HG02970 (cell line): ENCODE measurements at regions not wholly inside any gene's neighbourhood (a gene's known extent, or its start where the extent isn't known, plus 50 kb on each side); places are given as distances from the start of the nearest gene placed in this dataset.
"Not testable (repeated sequence)": the region's sequence is repeated elsewhere in the genome, so short reads cannot be mapped to it uniquely, and the experiment has no call there.

ENCODE experiments used
- ATAC-seq: cut with Tn5 transposase; IDR thresholded peaks from one replicate; pipeline ENCODE4 v1.9.1; 2021; ENCODE audit warnings: mild to moderate bottlenecking, moderate library complexity, moderate number of reproducible peaks; ENCODE audit not compliant: unreplicated experiment, low FRiP score

- ATAC-seq: no peak
These were observed 224.5 kb downstream of the RFPL4B start for GRCh38 chr6:112571488-112572270.

- ATAC-seq: no peak
These were observed 227.1 kb downstream of the RFPL4B start for GRCh38 chr6:112574190-112574589.

- no peak for ATAC-seq
These were observed 228.2 kb downstream of the RFPL4B start for GRCh38 chr6:112575309-112575834.

GRCh38 chr6:112576423-112576822, 229.3 kb downstream of the RFPL4B start:
- no peak for ATAC-seq

- ATAC-seq: no peak
These were observed 232.5 kb downstream of the RFPL4B start for GRCh38 chr6:112579601-112580000.

- ATAC-seq: no peak
These were observed 233.9 kb downstream of the RFPL4B start for GRCh38 chr6:112581015-112581414.

- ATAC-seq: no peak
These were observed 243.2 kb downstream of the RFPL4B start for GRCh38 chr6:112590326-112590725.

GRCh38 chr6:112591329-112591728, 244.2 kb downstream of the RFPL4B start:
- ATAC-seq: no peak

GRCh38 chr6:112592159-112592558, 245.0 kb downstream of the RFPL4B start:
- ATAC-seq: no peak

GRCh38 chr6:112594886-112595594, 247.9 kb downstream of the RFPL4B start:
- no peak for ATAC-seq

GRCh38 chr6:112595841-112596240, 248.7 kb downstream of the RFPL4B start:
- ATAC-seq: no peak

- ATAC-seq: no peak
These were observed 250.0 kb downstream of the RFPL4B start for GRCh38 chr6:112597176-112597575.

GRCh38 chr6:112600168-112600567, 253.0 kb downstream of the RFPL4B start:
- ATAC-seq: no peak

GRCh38 chr6:112603726-112604125, 256.6 kb downstream of the RFPL4B start:
- no peak for ATAC-seq

GRCh38 chr6:112606656-112607435, 259.7 kb downstream of the RFPL4B start:
- no peak for ATAC-seq

- not testable (repeated sequence) for ATAC-seq
These were observed 261.8 kb downstream of the RFPL4B start for GRCh38 chr6:112608925-112609324.

GRCh38 chr6:112613410-112613809, 266.3 kb downstream of the RFPL4B start:
- no peak for ATAC-seq

- no peak for ATAC-seq
These were observed 271.7 kb downstream of the RFPL4B start for GRCh38 chr6:112618849-112619248.

- no peak for ATAC-seq
These were observed 273.9 kb downstream of the RFPL4B start for GRCh38 chr6:112620812-112621569.

- no peak for ATAC-seq
These were observed 274.9 kb downstream of the RFPL4B start for GRCh38 chr6:112622036-112622435.
